GM18517 (cell line): ENCODE measurements at regions not wholly inside any gene's neighbourhood (a gene's known extent, or its start where the extent isn't known, plus 50 kb on each side); places are given as distances from the start of the nearest gene placed in this dataset.
"Not testable (repeated sequence)": the region's sequence is repeated elsewhere in the genome, so short reads cannot be mapped to it uniquely, and the experiment has no call there.

Experiments used
- ATAC-seq: cut with Tn5 transposase; IDR thresholded peaks from one replicate; pipeline ENCODE4 v1.9.1; 2021; ENCODE audit warnings: mild to moderate bottlenecking, moderate library complexity; ENCODE audit not compliant: unreplicated experiment

DNA sequence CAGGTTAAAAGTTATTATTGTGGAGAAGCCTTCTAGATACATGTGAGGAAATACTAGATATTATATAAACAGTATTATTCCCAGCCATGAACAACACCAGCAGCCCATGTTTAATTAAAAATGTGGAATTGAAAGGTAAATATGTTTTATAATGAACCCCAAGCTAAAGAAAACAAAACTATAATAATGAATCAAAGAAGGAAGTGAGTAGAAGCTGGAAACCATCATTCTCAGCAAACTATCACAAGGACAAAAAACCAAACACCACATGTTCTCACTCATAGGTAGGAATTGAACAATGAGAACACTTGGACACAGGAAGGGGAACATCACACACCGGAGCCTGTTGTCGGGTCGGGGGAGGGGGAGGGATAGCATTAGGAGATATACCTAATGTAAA is 167.6 kb upstream of the CXXC4 start:
- ATAC-seq: not testable (repeated sequence)

- ATAC-seq: no peak
Measured at GRCh38 chr4:104677116-104677515, 182.4 kb upstream of the CXXC4 start.

DNA sequence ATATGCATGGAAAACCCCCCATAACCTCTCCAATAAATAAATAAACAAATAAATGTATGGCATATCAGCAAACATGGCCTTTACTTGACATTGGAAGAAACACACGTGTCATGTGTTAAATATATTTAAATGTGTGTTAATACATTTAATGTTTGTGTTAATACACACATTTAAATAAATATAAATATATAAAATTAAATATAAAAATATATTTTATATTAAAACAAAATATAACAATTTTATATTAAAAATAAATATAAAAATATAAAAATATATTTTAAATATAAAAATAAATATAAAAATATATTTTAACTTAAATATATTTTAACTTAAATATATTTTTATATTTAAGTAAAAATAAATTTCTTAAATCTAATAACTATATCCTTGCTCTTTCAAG is 187.6 kb upstream of the CXXC4 start:
- no peak for ATAC-seq

DNA sequence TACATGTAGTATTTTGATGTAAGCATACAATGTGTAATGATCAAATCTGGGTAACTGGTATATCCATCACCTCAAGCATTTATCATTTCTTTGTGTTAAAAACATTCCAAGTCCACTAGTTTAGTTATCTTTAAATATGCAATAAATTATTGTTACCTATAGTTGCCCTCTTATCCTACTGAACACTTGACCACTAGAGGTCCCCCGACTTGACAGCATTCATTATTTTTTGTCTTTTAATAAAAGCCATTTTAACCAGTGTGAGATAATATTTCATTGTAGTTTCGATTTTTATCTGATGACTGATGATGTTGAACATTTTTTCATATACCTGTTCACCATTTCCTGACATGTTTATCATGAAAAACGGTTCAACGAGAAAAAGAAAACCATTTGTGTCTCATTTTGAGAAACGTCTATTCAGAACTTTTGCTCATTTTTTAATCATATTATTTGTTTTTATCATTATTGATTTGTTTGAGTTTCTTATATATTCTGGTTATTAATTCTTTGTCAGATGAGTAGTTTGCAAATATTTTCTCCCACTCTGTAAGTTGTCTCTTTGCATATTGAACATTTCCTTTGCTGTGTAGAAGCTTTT is 199.0 kb upstream of the CXXC4 start:
- no peak for ATAC-seq

GRCh38 chr4:104716584-104716983 is 221.9 kb upstream of the CXXC4 start:
- no peak for ATAC-seq

- ATAC-seq: peak; percentile 100
Measured at GRCh38 chr4:104719539-104720230, 225.0 kb upstream of the CXXC4 start.

DNA sequence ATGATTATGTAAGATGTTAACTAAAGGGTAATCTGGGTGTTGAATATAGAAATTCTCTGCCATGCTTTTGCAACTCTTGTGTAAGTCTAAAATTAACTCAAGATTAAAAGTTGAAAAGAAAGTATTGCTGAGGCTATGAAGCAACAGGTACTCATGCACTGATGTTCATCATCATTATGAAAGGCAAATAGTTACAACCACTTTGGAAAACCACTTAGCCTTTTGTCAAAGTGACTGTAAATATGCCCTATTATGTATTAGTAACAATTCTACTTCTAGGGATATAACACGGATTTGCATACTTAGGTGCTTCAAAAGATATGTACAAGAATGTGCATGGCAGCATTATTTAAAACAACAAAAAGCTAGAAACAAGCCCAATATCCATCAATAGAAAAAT is 227.8 kb upstream of the CXXC4 start:
- no peak for ATAC-seq

DNA sequence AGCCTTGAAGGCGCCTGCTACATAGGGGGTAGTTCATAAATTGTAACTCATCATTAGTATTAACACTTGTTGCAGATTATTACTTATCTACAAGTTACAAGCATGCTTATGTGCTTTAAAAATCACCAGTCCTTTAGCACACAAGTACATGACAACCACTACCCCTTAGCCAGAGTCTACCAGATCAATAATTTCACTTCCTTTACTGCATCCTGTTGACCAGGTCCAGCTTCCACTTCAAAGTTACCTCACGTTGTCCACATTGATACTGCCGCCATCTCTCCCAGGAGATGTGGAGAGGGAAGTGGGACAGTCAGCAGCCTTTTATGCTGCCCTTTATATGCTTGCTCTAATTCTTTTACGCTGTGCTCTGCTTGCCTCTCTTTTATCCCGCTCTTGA is 231.3 kb upstream of the CXXC4 start:
- ATAC-seq: no peak

DNA sequence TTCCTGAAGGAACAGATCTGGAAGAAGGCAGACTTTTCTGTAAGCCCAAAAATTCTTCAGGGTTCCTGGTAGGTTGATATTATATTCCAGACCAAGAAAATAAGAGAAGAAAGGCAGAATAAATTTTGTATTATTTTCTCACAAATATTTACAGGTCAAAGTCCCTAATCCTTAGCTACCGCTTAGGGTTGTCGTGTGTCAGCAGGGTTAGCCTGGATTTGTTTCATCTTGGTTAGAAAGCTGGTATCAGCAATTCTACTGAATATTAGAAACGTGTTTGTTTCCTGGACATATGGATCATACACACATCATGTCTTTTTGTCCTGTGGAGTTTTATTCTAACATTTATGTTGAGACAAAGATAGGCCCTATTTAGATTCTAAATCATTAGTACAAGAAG is 232.9 kb upstream of the CXXC4 start:
- no peak for ATAC-seq

- ATAC-seq: no peak
Measured at GRCh38 chr4:104728380-104729122, 233.9 kb upstream of the CXXC4 start.

- no peak for ATAC-seq
Measured at GRCh38 chr4:104732766-104733165, 238.1 kb upstream of the CXXC4 start.

- ATAC-seq: no peak
Measured at GRCh38 chr4:104735174-104735573, 240.5 kb upstream of the CXXC4 start.

- no peak for ATAC-seq
Measured at GRCh38 chr4:104740161-104740560, 245.5 kb upstream of the CXXC4 start.

GRCh38 chr4:104743215-104743653 is 248.5 kb upstream of the CXXC4 start:
- peak; percentile 98 for ATAC-seq

DNA sequence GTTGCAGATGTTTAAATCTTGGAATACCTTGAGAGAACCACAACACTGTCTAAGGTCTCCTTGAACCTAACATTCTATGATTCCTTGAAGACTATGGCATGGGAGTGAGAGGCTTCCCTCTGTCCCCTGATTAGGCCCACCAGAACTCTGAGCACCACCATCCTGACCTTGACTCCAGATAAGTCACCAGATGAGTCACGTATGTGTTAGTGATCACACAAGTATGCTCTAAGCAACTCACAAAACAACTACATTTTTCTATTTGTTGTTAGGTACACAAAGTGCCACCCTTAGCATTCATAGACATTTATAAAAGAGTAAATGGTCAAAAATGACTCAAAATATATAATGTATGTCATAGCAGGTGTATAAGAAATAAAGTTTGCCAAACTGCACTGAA is 252.9 kb upstream of the CXXC4 start:
- ATAC-seq: no peak

DNA sequence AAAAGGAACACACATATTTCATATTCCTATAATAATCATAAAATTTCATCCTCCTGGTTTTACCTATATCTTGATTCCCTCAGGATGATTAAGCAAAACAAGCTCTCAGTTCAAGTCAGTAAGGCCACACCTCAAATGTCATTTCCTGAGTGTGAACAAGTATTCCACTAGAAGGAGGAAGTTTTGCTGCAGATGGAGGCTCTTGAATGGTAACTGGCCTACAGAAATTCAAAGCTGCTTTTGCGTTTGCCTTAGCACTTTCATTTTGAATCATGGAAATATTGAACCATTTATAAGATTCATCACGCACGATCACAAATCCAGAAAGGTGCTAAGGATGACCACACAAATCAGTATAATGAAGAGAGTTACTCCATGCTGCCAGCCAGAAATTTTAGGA is 254.4 kb upstream of the CXXC4 start:
- peak; percentile 53 for ATAC-seq

GRCh38 chr4:104750008-104750407 is 255.3 kb upstream of the CXXC4 start:
- no peak for ATAC-seq

- no peak for ATAC-seq
Measured at GRCh38 chr4:104751468-104751867, 256.8 kb upstream of the CXXC4 start.

DNA sequence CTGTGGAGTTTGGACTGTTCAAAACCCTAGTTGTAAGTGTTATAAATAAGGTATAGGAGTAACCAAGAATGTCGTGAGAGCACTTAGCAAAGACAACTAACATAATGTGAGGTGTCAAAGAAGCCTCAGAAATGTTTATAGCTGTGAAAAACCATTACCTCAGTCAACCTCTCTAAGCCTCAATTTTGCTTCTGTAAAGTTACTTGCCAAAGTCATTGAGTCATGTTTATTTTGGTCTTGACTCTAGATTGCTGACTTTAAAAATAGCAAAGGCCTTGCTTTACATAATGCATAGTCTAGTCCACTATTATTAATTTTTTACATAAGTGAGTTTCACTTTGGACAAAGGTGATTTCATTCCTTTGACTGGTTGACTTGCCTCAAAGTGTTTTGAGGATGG is 257.6 kb upstream of the CXXC4 start:
- peak; percentile 69 for ATAC-seq

DNA sequence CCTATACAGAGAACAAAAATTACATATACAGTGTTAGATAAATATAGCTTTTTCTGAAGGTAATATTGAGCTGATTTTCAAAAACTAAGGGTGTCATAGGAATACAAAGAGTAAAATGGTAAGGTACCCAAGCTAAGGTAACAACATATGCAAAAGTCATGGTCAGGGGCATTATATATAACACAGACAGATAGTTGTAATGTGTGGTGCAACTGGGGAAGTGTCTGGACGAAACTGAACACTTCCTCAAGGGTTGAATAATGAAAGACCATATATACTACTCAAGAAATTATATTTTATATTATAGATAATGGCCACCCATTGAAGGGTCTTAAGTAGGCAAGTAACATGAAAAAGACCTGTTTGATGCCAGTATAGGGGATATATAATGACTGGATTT is 262.1 kb upstream of the CXXC4 start:
- ATAC-seq: peak; percentile 52

- ATAC-seq: no peak
Measured at GRCh38 chr4:104758574-104758973, 263.9 kb upstream of the CXXC4 start.

DNA sequence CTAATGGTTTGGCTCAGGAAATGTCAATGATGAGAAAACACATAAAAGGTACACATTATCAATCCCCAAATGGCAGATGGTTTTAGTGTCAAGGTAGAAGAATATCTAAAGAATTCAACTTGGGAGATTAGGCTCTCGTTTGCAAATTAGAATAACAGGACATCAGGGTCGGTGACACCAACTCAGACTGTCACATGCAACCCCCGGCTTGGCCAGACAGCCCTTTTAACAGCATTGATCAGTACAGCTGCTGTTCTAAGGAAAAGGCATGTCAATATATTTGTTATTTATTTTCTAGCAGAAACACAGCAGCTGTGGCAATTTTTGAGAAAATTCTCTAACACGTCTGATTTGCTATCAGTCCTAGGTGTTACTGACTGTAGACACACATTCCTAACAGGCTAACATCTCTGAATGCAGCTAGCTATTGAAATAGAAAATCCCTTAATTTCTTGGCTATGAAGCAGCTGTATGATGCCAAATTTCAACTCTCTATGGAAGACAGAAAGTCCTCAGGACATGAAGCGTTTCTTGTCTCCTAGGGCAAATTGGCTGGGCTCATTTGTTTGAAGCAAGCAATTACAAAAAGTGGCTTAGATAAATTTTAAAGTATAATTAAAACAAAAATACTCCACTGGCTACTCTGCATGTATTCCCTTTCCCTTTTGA is 269.0 kb upstream of the CXXC4 start:
- ATAC-seq: no peak
